Activated CD4-positive, alpha-beta T cell treated with anti-CD3 and anti-CD28 coated beads, Interleukin-2, amount 10 ng/mL, durations not matched to agents 24 days and 14 days (primary cell): ENCODE measurements at regions not wholly inside any gene's neighbourhood (a gene's known extent, or its start where the extent isn't known, plus 50 kb on each side); places are given as distances from the start of the nearest gene placed in this dataset.
"Not testable (repeated sequence)": the region's sequence is repeated elsewhere in the genome, so short reads cannot be mapped to it uniquely, and the experiment has no call there.

Source experiments
- DNase-seq: peaks from one replicate; pipeline ENCODE4 v3.0.0; 2022
- H3K27ac Mint-ChIP-seq: one replicate; pipeline ENCODE4 v1.8.0; 2022; ENCODE audit warnings: mild to moderate bottlenecking, mixed read lengths
- H3K27me3 Mint-ChIP-seq: one replicate; pipeline ENCODE4 v1.8.0; 2022; ENCODE audit warnings: mixed read lengths
- H3K36me3 Mint-ChIP-seq: one replicate; pipeline ENCODE4 v1.8.0; 2022; ENCODE audit warnings: low read depth, mild to moderate bottlenecking, mixed read lengths
- H3K4me1 Mint-ChIP-seq: one replicate; pipeline ENCODE4 v1.8.0; 2021; ENCODE audit warnings: mixed read lengths
- H3K4me3 Mint-ChIP-seq: one replicate; pipeline ENCODE4 v1.8.0; 2022; ENCODE audit warnings: mild to moderate bottlenecking, moderate library complexity, mixed read lengths
- H3K9me3 Mint-ChIP-seq: one replicate; pipeline ENCODE4 v1.8.0; 2021; ENCODE audit warnings: mixed read lengths
- intact Hi-C: fragments of 100-400 bp; cut with micrococcal nuclease; formaldehyde crosslinking; loops from one replicate; pipeline ENCODE4 v1.15.1; 2023

GRCh38 chr15:94857466-94857865, 626.1 kb downstream of the MCTP2 start:
- Mint-ChIP-seq H3K36me3 (no peaks in the 10 kb centered on the region), H3K27me3 (no peaks in the 10 kb centered on the region), H3K4me1 (no peaks in the 10 kb centered on the region), H3K4me3 (no peak overlapping the region), H3K27ac (no peak overlapping the region), H3K9me3 (no peaks in the 10 kb centered on the region)
- intact Hi-C loops, result no loop called here
- DNase-seq, result no peak

DNA sequence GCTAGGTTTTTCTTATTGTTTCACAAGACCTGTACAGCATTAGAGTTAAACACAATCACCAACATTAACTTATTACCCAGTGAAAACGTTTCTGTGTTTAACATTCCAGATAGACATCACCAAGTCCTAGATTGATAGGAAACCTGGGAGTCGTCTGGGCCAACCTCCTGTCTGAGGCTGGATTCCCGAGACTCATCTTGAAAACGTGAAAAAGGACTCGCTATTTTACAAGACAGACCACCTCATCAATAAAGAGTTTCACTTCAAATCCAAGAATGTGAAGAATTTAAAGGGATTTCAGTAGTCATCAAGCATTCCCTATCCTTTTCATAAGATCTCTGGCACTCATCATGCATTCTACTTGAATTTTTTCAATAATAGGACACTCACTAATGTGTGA, 626.6 kb downstream of the MCTP2 start:
- H3K4me1 Mint-ChIP-seq, result no peaks in the 10 kb centered on the region
- intact Hi-C loops, result no loop called here

DNA sequence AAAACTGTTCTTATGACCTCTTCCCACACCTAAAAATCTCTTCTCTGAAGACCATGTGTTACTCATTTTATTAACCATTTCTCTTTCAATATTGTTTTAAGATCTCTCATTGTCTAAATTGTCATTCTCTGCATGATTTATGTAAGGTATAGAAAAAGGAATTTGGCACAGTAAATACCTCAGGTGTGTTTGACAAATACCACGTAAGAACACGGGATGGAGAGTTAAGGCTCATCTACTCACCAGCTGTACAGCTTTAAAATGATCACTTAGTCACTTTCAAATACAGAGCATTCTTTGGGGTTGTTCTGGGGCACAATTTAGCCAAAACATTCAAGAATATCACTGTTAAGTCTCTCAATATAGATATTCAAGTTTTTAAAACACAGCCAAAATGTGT, 627.1 kb downstream of the MCTP2 start:
- no peaks in the 10 kb centered on the region for H3K4me1 Mint-ChIP-seq
- DNase-seq, result no peak
- H3K27ac Mint-ChIP-seq, result no peak overlapping the region
- H3K9me3 Mint-ChIP-seq, result no peaks in the 10 kb centered on the region
- H3K27me3 Mint-ChIP-seq, result no peaks in the 10 kb centered on the region
- H3K4me3 Mint-ChIP-seq, result no peak overlapping the region
- intact Hi-C loops, result no loop called here
- no peaks in the 10 kb centered on the region for H3K36me3 Mint-ChIP-seq

More for the DNA sequence above, 626.6 kb downstream of the MCTP2 start:
- Mint-ChIP-seq H3K9me3 (no peaks in the 10 kb centered on the region), H3K27ac (no peak overlapping the region), H3K27me3 (no peaks in the 10 kb centered on the region), H3K4me3 (no peak overlapping the region), H3K36me3 (no peaks in the 10 kb centered on the region)
- DNase-seq, result no peak

DNA sequence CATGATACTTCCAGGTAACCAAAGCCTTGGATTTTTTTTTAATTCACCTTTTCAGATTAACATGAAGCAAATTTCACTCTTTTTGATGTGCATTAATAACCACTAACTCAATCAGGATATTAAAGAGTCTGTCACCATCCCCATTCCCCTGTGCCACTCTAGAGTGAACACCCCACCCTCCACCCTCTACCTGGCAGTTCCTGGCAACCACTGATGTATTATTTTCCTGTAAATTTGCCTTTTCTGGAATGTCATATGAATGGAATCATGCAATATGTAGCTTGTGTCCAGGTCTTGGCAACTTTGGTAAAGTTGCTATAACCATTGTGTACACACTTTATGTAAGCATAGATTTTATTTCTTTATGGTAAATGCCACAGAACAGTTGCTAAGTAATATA, 627.6 kb downstream of the MCTP2 start:
- no peak for DNase-seq
- Mint-ChIP-seq H3K4me1 (no peaks in the 10 kb centered on the region), H3K36me3 (no peaks in the 10 kb centered on the region), H3K9me3 (no peaks in the 10 kb centered on the region), H3K27me3 (no peaks in the 10 kb centered on the region), H3K4me3 (no peak overlapping the region), H3K27ac (no peak overlapping the region)
- intact Hi-C loops, result no loop called here

DNA sequence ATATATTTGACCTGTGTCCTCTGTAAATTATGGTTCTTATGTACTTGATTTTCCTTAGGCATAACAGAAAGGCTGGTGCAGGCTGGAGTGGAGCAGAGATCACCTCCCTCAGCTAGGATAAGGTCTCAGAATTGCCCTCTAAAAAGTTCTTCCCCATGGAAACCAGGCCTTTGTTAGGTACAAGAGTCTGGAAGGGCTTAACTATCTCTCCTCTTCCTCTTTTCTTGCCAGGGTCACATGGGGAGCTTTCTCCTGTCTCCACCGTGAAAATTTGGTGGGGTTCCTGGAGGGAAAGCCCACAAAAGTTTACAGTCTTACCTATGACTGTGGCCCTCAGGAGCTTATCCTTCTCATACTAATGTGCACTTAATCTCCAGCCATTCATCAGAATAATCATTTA, 633.2 kb downstream of the MCTP2 start:
- intact Hi-C loops, result no loop called here
- H3K4me1 Mint-ChIP-seq, result no peaks in the 10 kb centered on the region
- H3K9me3 Mint-ChIP-seq, result no peaks in the 10 kb centered on the region
- no peak for DNase-seq
- H3K27ac Mint-ChIP-seq, result no peak overlapping the region
- no peaks in the 10 kb centered on the region for H3K27me3 Mint-ChIP-seq
- H3K4me3 Mint-ChIP-seq, result no peak overlapping the region
- no peaks in the 10 kb centered on the region for H3K36me3 Mint-ChIP-seq

DNA sequence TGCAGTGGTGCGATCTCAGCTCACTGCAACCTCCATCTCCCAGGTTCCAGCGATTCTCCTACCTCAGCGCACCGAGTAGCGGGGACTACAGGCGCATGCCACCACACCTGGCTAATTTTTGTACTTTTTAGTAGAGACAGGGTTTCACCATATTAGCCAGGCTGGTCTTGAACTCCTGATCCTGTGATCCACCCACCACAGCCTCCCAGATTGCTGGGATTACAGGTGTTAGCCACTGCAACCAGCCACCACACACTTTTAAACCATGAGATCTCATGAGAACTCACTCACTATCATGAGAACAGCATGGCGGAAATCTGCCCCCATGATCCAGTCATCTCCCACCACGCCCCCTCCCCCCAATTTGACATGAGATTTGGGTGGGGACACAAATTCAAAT, 636.9 kb downstream of the MCTP2 start:
- H3K27ac Mint-ChIP-seq, H3K9me3 Mint-ChIP-seq, H3K27me3 Mint-ChIP-seq, H3K4me1 Mint-ChIP-seq, H3K4me3 Mint-ChIP-seq, H3K36me3 Mint-ChIP-seq, intact Hi-C loops, DNase-seq: not testable (repeated sequence)

DNA sequence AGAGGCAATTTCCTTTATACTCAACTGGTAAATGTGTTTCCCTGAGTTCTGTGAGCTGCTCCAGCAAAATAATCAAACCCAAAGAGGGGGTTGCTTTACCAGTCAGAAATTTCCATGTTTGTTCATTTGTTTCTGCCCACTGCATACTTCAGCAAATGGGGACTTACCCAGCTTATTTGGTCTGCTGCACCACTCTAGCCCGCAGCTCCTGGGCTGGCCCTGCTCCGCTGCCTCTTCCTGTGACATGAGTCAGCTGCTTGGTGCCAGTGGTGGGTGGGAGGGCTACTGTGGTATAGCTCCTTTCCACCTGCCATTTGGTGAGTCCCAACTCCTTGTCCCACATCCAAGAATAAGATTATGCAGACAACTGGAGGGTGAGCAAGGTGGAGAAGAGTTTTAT, 644.2 kb downstream of the MCTP2 start:
- no peak overlapping the region for H3K4me3 Mint-ChIP-seq
- H3K36me3 Mint-ChIP-seq, result no peaks in the 10 kb centered on the region
- no peak overlapping the region for H3K27ac Mint-ChIP-seq
- H3K27me3 Mint-ChIP-seq, result no peaks in the 10 kb centered on the region
- H3K4me1 Mint-ChIP-seq, result no peaks in the 10 kb centered on the region
- no peak for DNase-seq
- peaks cover 9% of the 10 kb centered on the region for H3K9me3 Mint-ChIP-seq
- intact Hi-C loops, result no loop called here

GRCh38 chr15:94877833-94878232, 646.5 kb downstream of the MCTP2 start:
- DNase-seq, result no peak
- no peak overlapping the region for H3K4me3 Mint-ChIP-seq
- no peak overlapping the region for H3K27ac Mint-ChIP-seq
- no peaks in the 10 kb centered on the region for H3K4me1 Mint-ChIP-seq
- H3K27me3 Mint-ChIP-seq, result no peaks in the 10 kb centered on the region
- intact Hi-C loops, result no loop called here
- no peaks in the 10 kb centered on the region for H3K36me3 Mint-ChIP-seq
- peaks cover 9% of the 10 kb centered on the region for H3K9me3 Mint-ChIP-seq

- Mint-ChIP-seq H3K9me3 (peaks cover 3% of the 10 kb centered on the region), H3K27ac (no peak overlapping the region), H3K36me3 (no peaks in the 10 kb centered on the region), H3K4me1 (no peaks in the 10 kb centered on the region), H3K4me3 (no peak overlapping the region), H3K27me3 (no peaks in the 10 kb centered on the region)
- DNase-seq, result no peak
- intact Hi-C loops, result no loop called here
Observed at GRCh38 chr15:94882071-94882712, 650.8 kb downstream of the MCTP2 start.

DNA sequence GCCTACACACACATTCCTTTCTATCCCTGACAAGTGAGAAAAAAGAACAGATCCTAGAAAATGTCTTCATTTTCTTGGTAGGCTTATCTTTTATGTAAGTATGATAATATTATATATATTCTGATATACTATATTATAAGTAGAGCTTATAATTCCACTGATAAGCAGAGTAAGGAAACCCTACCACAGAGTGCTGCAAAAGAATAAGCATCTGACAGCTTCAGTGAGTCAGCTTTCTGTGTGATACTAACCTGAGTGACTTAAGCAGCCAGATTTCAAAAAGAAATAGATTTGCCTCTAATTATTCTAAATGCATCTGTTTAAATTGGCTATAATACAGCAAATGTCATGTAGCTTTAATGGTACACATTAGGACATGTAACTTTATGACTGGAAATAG, 656.0 kb downstream of the MCTP2 start:
- DNase-seq, result no peak
- Mint-ChIP-seq H3K4me1 (no peaks in the 10 kb centered on the region), H3K27me3 (no peaks in the 10 kb centered on the region), H3K36me3 (no peaks in the 10 kb centered on the region), H3K4me3 (no peak overlapping the region), H3K27ac (no peak overlapping the region), H3K9me3 (no peaks in the 10 kb centered on the region)
- intact Hi-C loops, result no loop called here

GRCh38 chr15:94889153-94889552, 657.8 kb downstream of the MCTP2 start:
- no peaks in the 10 kb centered on the region for H3K9me3 Mint-ChIP-seq
- no peak overlapping the region for H3K4me3 Mint-ChIP-seq
- DNase-seq, result no peak
- intact Hi-C loops, result no loop called here
- no peaks in the 10 kb centered on the region for H3K36me3 Mint-ChIP-seq
- H3K27ac Mint-ChIP-seq, result no peak overlapping the region
- H3K27me3 Mint-ChIP-seq, result no peaks in the 10 kb centered on the region
- H3K4me1 Mint-ChIP-seq, result no peaks in the 10 kb centered on the region

DNA sequence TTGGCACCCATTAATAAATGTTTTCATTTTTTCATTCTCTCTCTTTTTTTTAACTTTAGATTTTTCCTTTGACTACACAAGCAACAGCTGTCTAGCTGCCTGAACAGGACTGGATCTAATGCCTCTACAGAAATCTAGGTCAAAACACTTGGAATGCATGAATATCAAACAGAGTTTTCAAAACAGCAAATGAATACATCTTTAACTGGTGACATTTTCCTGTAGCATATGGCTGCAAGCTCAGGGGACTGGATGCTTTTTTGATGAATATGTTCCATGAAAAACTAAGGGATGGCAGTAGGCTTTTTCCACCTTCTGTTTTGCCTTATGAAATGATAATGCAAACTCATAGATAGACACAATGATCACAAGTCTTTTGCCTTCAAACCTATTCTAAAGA, 661.7 kb downstream of the MCTP2 start:
- H3K27ac Mint-ChIP-seq, result no peak overlapping the region

GRCh38 chr15:94894056-94894455, 662.7 kb downstream of the MCTP2 start:
- H3K4me1 Mint-ChIP-seq, result no peaks in the 10 kb centered on the region
- no peak overlapping the region for H3K4me3 Mint-ChIP-seq
- no peak overlapping the region for H3K27ac Mint-ChIP-seq
- no peak for DNase-seq
- H3K9me3 Mint-ChIP-seq, result no peaks in the 10 kb centered on the region
- H3K36me3 Mint-ChIP-seq, result no peaks in the 10 kb centered on the region
- intact Hi-C loops, result no loop called here
- H3K27me3 Mint-ChIP-seq, result no peaks in the 10 kb centered on the region

More for the DNA sequence above, 661.7 kb downstream of the MCTP2 start:
- H3K9me3 Mint-ChIP-seq, result no peaks in the 10 kb centered on the region
- no peaks in the 10 kb centered on the region for H3K36me3 Mint-ChIP-seq
- no peaks in the 10 kb centered on the region for H3K27me3 Mint-ChIP-seq
- DNase-seq, result no peak
- H3K4me3 Mint-ChIP-seq, result no peak overlapping the region
- intact Hi-C loops, result no loop called here
- no peaks in the 10 kb centered on the region for H3K4me1 Mint-ChIP-seq

DNA sequence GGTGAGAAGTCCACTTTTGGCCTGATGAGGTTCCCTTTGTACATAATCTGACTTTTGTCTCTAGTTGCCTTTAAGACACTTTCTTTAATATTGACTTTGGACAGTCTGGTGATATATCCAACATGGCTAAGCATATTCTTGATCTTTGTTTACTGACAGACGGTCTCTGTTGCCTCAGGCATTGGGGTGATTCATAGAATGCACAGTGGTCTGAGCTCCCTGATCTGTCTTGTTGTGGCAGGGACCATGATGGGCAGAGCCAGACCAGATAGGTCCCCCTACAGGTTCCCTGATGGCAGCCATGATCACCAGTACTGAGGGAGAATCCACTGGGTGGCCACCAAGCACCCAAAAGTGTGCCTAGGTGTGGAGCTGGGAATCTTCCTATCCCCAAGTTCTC, 678.1 kb downstream of the MCTP2 start:
- Mint-ChIP-seq H3K36me3 (no peaks in the 10 kb centered on the region), H3K9me3 (no peaks in the 10 kb centered on the region), H3K27me3 (no peaks in the 10 kb centered on the region), H3K4me3 (no peak overlapping the region), H3K27ac (no peak overlapping the region), H3K4me1 (no peaks in the 10 kb centered on the region)
- no peak for DNase-seq
- intact Hi-C loops, result no loop called here

- Mint-ChIP-seq H3K4me1 (no peaks in the 10 kb centered on the region), H3K27ac (no peak overlapping the region), H3K36me3 (no peaks in the 10 kb centered on the region), H3K4me3 (no peak overlapping the region), H3K9me3 (no peaks in the 10 kb centered on the region), H3K27me3 (no peaks in the 10 kb centered on the region)
- intact Hi-C loops, result no loop called here
- DNase-seq, result no peak
Observed at GRCh38 chr15:94910166-94910565, 678.8 kb downstream of the MCTP2 start.
